ENCODE measurements at regions not wholly inside any gene's neighbourhood (a gene's known extent, or its start where the extent isn't known, plus 50 kb on each side); places are given as distances from the start of the nearest gene placed in this dataset.

DNA sequence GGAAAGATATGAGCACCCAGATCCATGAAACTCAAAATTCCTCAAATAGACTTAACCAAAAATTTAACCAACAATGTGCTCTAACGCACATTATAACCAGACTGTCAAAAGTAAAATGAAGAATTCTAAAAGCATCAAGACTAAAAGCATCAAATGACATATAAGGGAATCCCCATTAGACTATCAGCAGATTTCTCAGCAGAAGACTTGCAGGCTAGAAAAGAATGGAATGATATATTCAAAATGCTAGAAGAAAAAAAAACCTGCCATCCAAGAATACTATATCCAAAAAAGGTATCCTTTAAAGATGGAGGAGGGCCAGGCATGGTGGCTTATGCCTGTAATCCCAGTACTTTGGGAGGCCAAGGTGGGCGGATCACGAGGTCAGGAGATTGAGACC, 117.5 kb upstream of the UBASH3B start:
- Histone ChIP-seq H3K9me3 (peaks cover 5 to 45% of the 10 kb centered on the region in 2 donors), H3K4me3 (no peak overlapping the region), H3K27me3 (no peaks in the 10 kb centered on the region), H3K36me3 (no peaks in the 10 kb centered on the region), H3K27ac (no peak overlapping the region), H3K4me1 (no peaks in the 10 kb centered on the region)
- DNase-seq (ENCODE audit: low spot score) = no peak
- TF ChIP-seq, protein P1, sequence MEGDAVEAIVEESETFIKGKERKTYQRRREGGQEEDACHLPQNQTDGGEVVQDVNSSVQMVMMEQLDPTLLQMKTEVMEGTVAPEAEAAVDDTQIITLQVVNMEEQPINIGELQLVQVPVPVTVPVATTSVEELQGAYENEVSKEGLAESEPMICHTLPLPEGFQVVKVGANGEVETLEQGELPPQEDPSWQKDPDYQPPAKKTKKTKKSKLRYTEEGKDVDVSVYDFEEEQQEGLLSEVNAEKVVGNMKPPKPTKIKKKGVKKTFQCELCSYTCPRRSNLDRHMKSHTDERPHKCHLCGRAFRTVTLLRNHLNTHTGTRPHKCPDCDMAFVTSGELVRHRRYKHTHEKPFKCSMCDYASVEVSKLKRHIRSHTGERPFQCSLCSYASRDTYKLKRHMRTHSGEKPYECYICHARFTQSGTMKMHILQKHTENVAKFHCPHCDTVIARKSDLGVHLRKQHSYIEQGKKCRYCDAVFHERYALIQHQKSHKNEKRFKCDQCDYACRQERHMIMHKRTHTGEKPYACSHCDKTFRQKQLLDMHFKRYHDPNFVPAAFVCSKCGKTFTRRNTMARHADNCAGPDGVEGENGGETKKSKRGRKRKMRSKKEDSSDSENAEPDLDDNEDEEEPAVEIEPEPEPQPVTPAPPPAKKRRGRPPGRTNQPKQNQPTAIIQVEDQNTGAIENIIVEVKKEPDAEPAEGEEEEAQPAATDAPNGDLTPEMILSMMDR (IDR thresholded peaks at IDR 0.05) = no peak

DNA sequence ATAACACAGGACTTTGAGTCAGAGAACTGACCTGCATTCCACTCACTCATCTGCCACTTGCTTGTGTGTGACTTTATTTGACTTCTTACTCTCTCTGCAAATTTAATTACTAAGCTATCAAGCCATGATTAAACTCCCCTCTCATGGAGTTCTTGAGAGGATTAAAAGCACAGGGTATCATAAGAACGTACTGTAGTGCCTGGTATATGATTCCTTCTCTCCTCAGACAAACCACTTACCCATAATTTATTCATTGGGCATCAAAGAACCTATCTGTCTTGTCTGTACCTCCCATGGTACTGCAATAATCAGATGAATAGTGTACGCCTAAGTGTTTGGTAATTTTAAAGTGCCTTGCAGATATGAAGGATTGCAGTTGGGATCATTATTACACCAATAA, 130.6 kb upstream of the UBASH3B start:
- Histone ChIP-seq H3K27me3 (no peaks in the 10 kb centered on the region), H3K4me3 (no peak overlapping the region), H3K27ac (no peak overlapping the region), H3K4me1 (peaks cover 0 to 13% of the 10 kb centered on the region in 2 donors), H3K36me3 (no peaks in the 10 kb centered on the region), H3K9me3 (no peaks in the 10 kb centered on the region)
- TF ChIP-seq, protein P1 (IDR thresholded peaks at IDR 0.05) = no peak
- DNase-seq (ENCODE audit: low spot score) = no peak

DNA sequence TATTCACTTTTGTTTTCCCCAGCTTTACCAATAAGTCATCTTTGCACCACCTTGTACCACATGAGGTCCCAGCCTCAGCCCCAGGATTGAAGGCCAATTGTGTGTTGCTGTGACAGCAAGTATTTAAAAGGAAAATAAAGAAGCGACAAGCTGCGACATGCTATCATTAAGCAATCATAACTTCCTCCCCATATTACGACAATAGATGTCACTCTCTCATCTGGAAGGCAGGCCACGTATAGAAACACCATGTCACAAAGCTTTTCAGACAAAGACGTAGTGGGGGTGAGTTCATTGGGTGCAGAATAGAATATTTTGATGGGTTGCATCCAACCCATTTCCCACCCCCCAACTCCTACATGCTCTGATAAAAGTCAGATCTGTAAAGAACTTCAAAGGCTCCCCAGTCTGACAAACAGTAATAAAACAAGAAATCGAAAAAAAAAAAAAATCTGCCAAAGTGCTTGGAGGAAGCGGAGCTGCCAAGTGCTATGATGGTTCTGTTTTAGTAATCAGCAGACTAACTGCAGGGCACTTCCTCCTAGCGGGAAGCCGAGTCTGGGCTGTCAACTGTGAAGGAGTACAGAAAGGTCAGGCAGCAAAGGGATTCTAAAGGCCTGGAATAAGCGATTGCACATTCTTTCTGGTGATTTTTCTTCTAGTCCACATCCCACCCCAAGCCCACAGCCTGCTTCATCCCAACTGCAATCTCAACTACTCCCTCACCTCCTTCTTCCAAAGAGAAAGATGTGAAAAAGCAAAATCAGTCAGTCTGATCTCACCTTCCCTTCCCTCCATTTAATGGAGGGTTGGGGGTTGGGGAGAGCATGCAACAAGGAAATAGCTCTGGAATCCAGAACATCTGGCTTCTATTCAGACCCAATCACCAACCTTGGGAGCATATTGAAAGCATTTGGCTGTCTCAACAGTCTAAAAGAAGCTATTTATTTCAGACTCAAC, 131.4 kb upstream of the UBASH3B start:
- no peak for DNase-seq (ENCODE audit: low spot score)
- no peak overlapping the region for H3K4me3 ChIP-seq

DNA sequence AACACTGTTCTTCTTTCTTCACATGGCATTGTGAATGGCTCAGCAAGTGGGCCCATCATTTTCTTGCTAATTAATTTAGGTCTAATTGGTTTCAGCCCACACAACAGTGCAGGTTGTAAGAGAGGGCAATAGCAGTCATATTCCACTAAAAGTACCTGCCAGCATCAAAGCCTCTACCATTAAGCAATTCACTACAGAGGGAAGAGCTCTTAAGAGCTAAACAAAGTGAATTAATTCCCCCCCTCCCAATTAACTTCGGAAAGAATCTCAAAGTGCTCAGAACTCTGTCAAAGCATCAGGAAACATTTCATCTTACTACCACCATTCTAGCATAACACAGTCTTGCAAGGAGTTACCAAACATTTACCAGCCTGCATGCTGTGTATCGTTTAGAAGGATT, 133.9 kb upstream of the UBASH3B start:
- Histone ChIP-seq H3K4me3 (no peak overlapping the region), H3K9me3 (no peaks in the 10 kb centered on the region), H3K4me1 (peaks cover 0 to 13% of the 10 kb centered on the region in 2 donors), H3K27me3 (no peaks in the 10 kb centered on the region), H3K36me3 (no peaks in the 10 kb centered on the region), H3K27ac (no peak overlapping the region)
- TF ChIP-seq, protein P1 (IDR thresholded peaks at IDR 0.05) = no peak
- no peak for DNase-seq (ENCODE audit: low spot score)

More for the DNA sequence above, 131.4 kb upstream of the UBASH3B start:
- H3K27ac ChIP-seq = no peak overlapping the region
- no peaks in the 10 kb centered on the region for H3K27me3 ChIP-seq
- H3K36me3 ChIP-seq = no peaks in the 10 kb centered on the region
- H3K9me3 ChIP-seq = no peaks in the 10 kb centered on the region
- TF ChIP-seq, protein P1 (IDR thresholded peaks at IDR 0.05) = no peak
- peaks cover 0 to 13% of the 10 kb centered on the region in 2 donors for H3K4me1 ChIP-seq

DNA sequence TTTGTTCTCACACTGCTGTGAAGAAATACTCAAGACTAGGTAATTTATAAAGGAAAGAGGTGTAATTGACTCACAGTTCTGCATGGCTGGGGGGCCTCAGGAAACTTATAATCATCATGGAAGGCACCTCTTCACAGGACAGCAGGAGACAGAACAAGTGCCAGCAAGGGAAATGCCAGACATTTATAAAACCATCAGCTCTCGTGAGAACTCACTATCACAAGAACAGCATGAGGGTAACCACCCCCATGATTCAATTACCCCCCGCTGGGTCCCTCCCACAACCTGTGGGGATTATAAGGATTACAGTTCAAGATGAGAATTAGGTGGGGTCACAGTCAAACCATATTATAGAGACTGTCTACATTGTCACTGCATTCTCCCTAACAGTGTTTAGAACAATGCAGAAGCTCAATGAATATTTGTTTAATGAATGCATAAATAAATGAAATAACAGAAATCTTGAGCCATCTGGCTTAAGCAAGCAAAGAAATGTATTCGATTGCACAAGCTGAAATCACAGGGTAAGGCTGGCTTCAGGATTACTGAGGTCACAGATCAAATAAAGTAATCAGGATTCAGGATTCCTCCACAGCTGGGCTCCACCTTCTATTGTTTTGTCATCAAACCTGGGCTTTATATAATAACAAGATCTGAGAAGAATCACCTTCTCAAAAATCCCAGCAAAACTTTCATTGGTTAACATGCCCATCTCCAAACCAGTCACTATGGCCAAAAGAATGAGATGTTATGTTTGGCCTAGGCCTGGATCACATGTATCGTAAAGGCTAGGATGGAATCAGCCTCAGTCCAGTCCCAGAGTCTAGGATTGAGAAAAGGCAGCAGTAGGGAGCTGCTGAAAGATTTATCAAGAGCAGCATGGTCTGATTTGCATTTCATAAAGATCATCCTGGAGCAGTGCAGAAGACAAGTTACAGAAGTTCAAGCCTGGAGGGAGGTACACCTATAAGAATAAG, 137.8 kb upstream of the UBASH3B start:
- DNase-seq (ENCODE audit: low spot score) = no peak
- TF ChIP-seq, protein P1 (IDR thresholded peaks at IDR 0.05) = no peak

More for the DNA sequence above, 137.8 kb upstream of the UBASH3B start:
- Histone ChIP-seq H3K4me1 (no peaks in the 10 kb centered on the region), H3K4me3 (no peak overlapping the region), H3K9me3 (no peaks in the 10 kb centered on the region), H3K27ac (no peak overlapping the region), H3K36me3 (no peaks in the 10 kb centered on the region), H3K27me3 (no peaks in the 10 kb centered on the region)
